A549 (cell line): ENCODE measurements at regions not wholly inside any gene's neighbourhood (a gene's known extent, or its start where the extent isn't known, plus 50 kb on each side); places are given as distances from the start of the nearest gene placed in this dataset.

Experiments used
- CHD2 ChIP-seq: fragments of 150-350 bp; IDR thresholded peaks from 2 replicates; pipeline ENCODE4 v1.6.1; 2014; ENCODE audit warnings: low read length; ENCODE audit not compliant: partially characterized antibody
- ESRRA ChIP-seq: fragments of 150-350 bp; IDR thresholded peaks from 2 replicates; pipeline ENCODE4 v1.6.1; 2014; ENCODE audit warnings: mild to moderate bottlenecking, low read length, borderline replicate concordance
- MAFK ChIP-seq: fragments of 450-650 bp; IDR thresholded peaks from 2 replicates; pipeline ENCODE4 v1.6.1; 2014; ENCODE audit not compliant: partially characterized antibody
- MAZ ChIP-seq: fragments of 150-350 bp; IDR thresholded peaks from 2 replicates; pipeline ENCODE4 v1.6.1; 2014; ENCODE audit warnings: antibody characterized with exemption, low read depth, low read length, borderline replicate concordance
- POLR2A ChIP-seq: IDR thresholded peaks from 2 replicates; pipeline ENCODE4 v1.6.1; 2012; ENCODE audit warnings: mild to moderate bottlenecking, low read length
- RAD21 ChIP-seq, 2 experiments: fragments of >200 bp in 1 of 2; sonication (Bioruptor Twin) in 1 of 2; formaldehyde crosslinking in 1 of 2; IDR thresholded peaks in 1 of 2; conservative IDR thresholded peaks in 1 of 2; 2 replicates in 1 of 2; 3 replicates in 1 of 2; pipeline ENCODE4 v1.6.1; 2012 to 2018; ENCODE audit warnings: inconsistent platforms in 1 of 2
- SMC3 ChIP-seq: fragments of >200 bp; sonication (Bioruptor Twin); formaldehyde crosslinking; IDR thresholded peaks from 3 replicates; pipeline ENCODE4 v1.6.1; 2018; ENCODE audit warnings: inconsistent platforms
- ZFP36 ChIP-seq: fragments of 450-650 bp; IDR thresholded peaks from 2 replicates; pipeline ENCODE4 v1.6.1; 2014; ENCODE audit warnings: borderline replicate concordance; ENCODE audit not compliant: partially characterized antibody
- TF ChIP-seq, protein P1 (sequence below): fragments of >200 bp; sonication (Bioruptor Twin); formaldehyde crosslinking; IDR thresholded peaks from 3 replicates; pipeline ENCODE4 v1.5.1; 2016
- TF ChIP-seq, protein P2 (sequence below): fragments of 200-600 bp; sonication (generic); IDR thresholded peaks from 2 replicates; pipeline ENCODE4 v1.6.1; 2016; ENCODE audit warnings: antibody characterized with exemption, mild to moderate bottlenecking, moderate library complexity

DNA sequence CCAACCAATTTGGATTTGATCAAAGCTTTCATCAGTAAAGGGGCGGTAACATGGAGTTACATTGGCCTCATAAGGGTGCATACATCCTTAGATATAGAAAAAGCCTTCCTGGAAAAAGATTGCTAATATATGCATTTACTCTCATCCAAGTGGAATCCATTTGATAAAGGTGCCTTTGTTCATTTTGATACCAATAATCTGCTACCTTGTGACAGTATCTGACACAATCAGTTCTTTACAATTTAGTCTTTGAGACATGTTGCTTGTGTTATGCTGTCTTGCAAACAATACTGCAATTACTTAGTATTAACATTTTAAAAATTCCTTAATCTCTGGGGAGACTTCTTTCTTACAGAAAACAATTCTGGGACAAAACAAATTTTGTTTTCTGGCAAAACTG is 654.4 kb upstream of the SLC35B3 start:
- TF ChIP-seq, protein P1, sequence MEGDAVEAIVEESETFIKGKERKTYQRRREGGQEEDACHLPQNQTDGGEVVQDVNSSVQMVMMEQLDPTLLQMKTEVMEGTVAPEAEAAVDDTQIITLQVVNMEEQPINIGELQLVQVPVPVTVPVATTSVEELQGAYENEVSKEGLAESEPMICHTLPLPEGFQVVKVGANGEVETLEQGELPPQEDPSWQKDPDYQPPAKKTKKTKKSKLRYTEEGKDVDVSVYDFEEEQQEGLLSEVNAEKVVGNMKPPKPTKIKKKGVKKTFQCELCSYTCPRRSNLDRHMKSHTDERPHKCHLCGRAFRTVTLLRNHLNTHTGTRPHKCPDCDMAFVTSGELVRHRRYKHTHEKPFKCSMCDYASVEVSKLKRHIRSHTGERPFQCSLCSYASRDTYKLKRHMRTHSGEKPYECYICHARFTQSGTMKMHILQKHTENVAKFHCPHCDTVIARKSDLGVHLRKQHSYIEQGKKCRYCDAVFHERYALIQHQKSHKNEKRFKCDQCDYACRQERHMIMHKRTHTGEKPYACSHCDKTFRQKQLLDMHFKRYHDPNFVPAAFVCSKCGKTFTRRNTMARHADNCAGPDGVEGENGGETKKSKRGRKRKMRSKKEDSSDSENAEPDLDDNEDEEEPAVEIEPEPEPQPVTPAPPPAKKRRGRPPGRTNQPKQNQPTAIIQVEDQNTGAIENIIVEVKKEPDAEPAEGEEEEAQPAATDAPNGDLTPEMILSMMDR, result no peak
- no peak for TF ChIP-seq MAZ
- no peak for TF ChIP-seq CHD2
- no peak for TF ChIP-seq SMC3
- TF ChIP-seq, protein P2, sequence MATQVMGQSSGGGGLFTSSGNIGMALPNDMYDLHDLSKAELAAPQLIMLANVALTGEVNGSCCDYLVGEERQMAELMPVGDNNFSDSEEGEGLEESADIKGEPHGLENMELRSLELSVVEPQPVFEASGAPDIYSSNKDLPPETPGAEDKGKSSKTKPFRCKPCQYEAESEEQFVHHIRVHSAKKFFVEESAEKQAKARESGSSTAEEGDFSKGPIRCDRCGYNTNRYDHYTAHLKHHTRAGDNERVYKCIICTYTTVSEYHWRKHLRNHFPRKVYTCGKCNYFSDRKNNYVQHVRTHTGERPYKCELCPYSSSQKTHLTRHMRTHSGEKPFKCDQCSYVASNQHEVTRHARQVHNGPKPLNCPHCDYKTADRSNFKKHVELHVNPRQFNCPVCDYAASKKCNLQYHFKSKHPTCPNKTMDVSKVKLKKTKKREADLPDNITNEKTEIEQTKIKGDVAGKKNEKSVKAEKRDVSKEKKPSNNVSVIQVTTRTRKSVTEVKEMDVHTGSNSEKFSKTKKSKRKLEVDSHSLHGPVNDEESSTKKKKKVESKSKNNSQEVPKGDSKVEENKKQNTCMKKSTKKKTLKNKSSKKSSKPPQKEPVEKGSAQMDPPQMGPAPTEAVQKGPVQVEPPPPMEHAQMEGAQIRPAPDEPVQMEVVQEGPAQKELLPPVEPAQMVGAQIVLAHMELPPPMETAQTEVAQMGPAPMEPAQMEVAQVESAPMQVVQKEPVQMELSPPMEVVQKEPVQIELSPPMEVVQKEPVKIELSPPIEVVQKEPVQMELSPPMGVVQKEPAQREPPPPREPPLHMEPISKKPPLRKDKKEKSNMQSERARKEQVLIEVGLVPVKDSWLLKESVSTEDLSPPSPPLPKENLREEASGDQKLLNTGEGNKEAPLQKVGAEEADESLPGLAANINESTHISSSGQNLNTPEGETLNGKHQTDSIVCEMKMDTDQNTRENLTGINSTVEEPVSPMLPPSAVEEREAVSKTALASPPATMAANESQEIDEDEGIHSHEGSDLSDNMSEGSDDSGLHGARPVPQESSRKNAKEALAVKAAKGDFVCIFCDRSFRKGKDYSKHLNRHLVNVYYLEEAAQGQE, result no peak
- no peak for TF ChIP-seq POLR2A
- TF ChIP-seq ESRRA, result no peak
- TF ChIP-seq RAD21 (conservative IDR thresholded peaks at IDR 0.05 in 1 of 2, IDR thresholded peaks at IDR 0.05 in 1 of 2), result no peak
- TF ChIP-seq ZFP36, result no peak
- TF ChIP-seq MAFK, result no peak
